Body of pancreas (tissue), 4 donors: ENCODE measurements at regions not wholly inside any gene's neighbourhood (a gene's known extent, or its start where the extent isn't known, plus 50 kb on each side); places are given as distances from the start of the nearest gene placed in this dataset.

Experiments
- ATAC-seq: fragments of 150-250 bp; one replicate; pipeline ENCODE4 v1.9.1; 2016
- DNase-seq, 4 donors: peaks; one replicate each; pipeline ENCODE4 v3.0.0-alpha.2; 2019
- H3K27ac ChIP-seq, 4 donors: fragments of 200-600 bp; sonication (generic); 1 replicate in 3 of 4; 2 replicates in 1 of 4; pipeline versions ENCODE4 v1.5.1 to v1.6.1; 2016 to 2019; ENCODE audit warnings: mild to moderate bottlenecking in 1 of 4, mixed read lengths in 1 of 4, moderate library complexity in 1 of 4
- H3K27me3 ChIP-seq, 2 donors: fragments of 200-600 bp; sonication (generic); one replicate each; pipeline ENCODE4 v1.6.0; 2016; ENCODE audit warnings: mild to moderate bottlenecking in 1 of 2
- H3K36me3 ChIP-seq, 2 donors: fragments of 200-600 bp; sonication (generic); replicated peaks in 1 of 2; 2 replicates each; pipeline ENCODE4 v1.5.1; 2016; ENCODE audit warnings: low read depth in 2 of 2; ENCODE audit not compliant: insufficient read depth in 1 of 2
- H3K4me1 ChIP-seq: fragments of 200-600 bp; sonication (generic); one replicate; pipeline ENCODE4 v1.6.0; 2016
- H3K4me3 ChIP-seq, 2 donors: fragments of 200-600 bp; sonication (generic); 1 replicate in 1 of 2; 2 replicates in 1 of 2; pipeline ENCODE4 v1.5.1; 2016 to 2019
- H3K9me3 ChIP-seq, 3 donors: fragments of 200-600 bp; sonication (generic); 1 replicate in 2 of 3; 2 replicates in 1 of 3; pipeline ENCODE4 v1.5.1; 2016
- POLR2A ChIP-seq, 3 donors: fragments of 450-650 bp; IDR thresholded peaks; one replicate each; pipeline ENCODE4 v1.6.1; 2016; ENCODE audit warnings: antibody characterized with exemption in 3 of 3, mild to moderate bottlenecking in 2 of 3
- WGBS, 2 donors: methylation state at CpG; one replicate each; pipeline ENCODE4 v1.1.5; 2017; 5-methylcytosine and 5-hydroxymethylcytosine counted together
- intact Hi-C: fragments of 100-400 bp; cut with DNase I; formaldehyde crosslinking; loops from one replicate; pipeline ENCODE4 v1.15.1; 2023
- TF ChIP-seq, protein P1 (sequence below), 7 experiments: fragments of 450-650 bp in 4 of 7; fragments of 200-600 bp in 3 of 7; sonication (generic) in 3 of 7; IDR thresholded peaks; one replicate each; pipeline ENCODE4 v1.5.1; 2016 to 2019; ENCODE audit warnings: antibody characterized with exemption in 7 of 7

DNA sequence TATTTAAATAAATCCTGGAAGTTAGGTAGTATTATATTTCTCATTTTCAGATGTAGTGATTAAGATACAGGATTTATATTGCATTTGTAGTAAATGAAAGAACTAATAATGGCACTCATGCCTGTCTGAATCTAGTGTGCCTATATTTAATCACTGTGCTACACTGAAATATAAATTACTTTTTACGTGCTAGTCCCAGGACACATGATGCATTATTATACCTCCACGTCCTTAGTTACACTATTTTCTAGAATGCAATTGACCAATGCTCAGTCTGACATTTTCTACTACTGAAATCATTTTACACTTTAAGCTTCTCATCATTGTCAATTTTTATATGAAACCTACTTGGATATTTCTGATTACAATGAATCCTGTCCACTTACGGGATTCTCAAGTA, 80.9 kb upstream of the TMEFF2 start:
- DNase-seq, result no peak
- Histone ChIP-seq H3K27me3 (no peaks in the 10 kb centered on the region), H3K4me3 (no peak overlapping the region), H3K4me1 (no peaks in the 10 kb centered on the region), H3K9me3 (no peaks in the 10 kb centered on the region), H3K36me3 (no peaks in the 10 kb centered on the region), H3K27ac (no peak overlapping the region)
- ATAC-seq, result no peak
- no peak for TF ChIP-seq POLR2A (IDR thresholded peaks at IDR 0.05)
- TF ChIP-seq, protein P1, sequence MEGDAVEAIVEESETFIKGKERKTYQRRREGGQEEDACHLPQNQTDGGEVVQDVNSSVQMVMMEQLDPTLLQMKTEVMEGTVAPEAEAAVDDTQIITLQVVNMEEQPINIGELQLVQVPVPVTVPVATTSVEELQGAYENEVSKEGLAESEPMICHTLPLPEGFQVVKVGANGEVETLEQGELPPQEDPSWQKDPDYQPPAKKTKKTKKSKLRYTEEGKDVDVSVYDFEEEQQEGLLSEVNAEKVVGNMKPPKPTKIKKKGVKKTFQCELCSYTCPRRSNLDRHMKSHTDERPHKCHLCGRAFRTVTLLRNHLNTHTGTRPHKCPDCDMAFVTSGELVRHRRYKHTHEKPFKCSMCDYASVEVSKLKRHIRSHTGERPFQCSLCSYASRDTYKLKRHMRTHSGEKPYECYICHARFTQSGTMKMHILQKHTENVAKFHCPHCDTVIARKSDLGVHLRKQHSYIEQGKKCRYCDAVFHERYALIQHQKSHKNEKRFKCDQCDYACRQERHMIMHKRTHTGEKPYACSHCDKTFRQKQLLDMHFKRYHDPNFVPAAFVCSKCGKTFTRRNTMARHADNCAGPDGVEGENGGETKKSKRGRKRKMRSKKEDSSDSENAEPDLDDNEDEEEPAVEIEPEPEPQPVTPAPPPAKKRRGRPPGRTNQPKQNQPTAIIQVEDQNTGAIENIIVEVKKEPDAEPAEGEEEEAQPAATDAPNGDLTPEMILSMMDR (IDR thresholded peaks at IDR 0.05), result no peak
- WGBS, 2 donors, result 49 to 62% methylated on average over 3 of the region's 3 CpGs
- intact Hi-C loops, result no loop called here

DNA sequence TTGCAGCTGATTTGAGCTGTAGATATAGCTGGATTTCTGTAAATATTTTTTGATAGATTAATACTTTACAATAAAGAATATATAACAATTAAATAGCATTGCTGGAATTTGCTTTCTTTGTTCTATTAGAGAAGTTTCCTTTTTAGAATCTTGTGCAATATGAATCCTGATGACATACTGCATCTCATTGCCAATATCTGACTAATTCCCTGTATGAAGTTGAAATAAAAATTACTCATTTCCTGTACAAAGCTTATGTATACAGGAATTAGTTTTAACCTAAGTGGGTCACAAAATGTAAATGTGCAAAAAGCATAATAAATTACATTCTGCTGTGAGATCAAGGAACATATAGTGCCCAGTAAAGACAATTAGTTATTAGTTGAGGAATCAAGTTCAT, 72.8 kb upstream of the TMEFF2 start:
- DNase-seq, result no peak
- H3K36me3 ChIP-seq, result no peaks in the 10 kb centered on the region
- no peak overlapping the region for H3K27ac ChIP-seq
- no peaks in the 10 kb centered on the region for H3K27me3 ChIP-seq
- H3K4me3 ChIP-seq, result no peak overlapping the region
- intact Hi-C loops, result no loop called here
- H3K9me3 ChIP-seq, result no peaks in the 10 kb centered on the region
- no peaks in the 10 kb centered on the region for H3K4me1 ChIP-seq
- no peak for TF ChIP-seq POLR2A (IDR thresholded peaks at IDR 0.05)
- TF ChIP-seq, protein P1 (IDR thresholded peaks at IDR 0.05), result no peak
- ATAC-seq, result no peak

DNA sequence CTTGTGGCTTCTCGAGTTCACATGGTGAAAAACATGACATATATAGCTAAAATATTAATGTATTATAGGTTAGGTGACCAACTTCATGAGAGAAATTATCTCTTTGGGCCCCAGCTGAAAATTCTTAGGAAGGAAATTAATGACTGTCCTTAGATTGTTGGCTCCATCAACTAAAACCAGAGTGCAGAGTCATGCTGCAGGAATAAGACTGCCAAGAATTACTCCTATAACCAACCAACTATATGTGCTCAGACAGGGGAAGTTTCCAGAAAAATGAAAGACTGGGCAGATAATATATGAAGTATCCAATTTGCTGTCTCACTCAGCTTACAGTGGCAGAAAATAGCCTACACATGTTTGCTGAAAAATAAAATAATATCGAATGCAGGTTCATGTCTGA, 71.0 kb upstream of the TMEFF2 start:
- ATAC-seq, result no peak
- no peaks in the 10 kb centered on the region for H3K4me1 ChIP-seq
- H3K9me3 ChIP-seq, result no peaks in the 10 kb centered on the region
- no peaks in the 10 kb centered on the region for H3K27me3 ChIP-seq
- TF ChIP-seq, protein P1 (IDR thresholded peaks at IDR 0.05), result no peak
- no peak for TF ChIP-seq POLR2A (IDR thresholded peaks at IDR 0.05)
- DNase-seq, result no peak
- 39 to 42% methylated on average over 2 of the region's 2 CpGs for WGBS, 2 donors
- H3K4me3 ChIP-seq, result no peak overlapping the region
- no peaks in the 10 kb centered on the region for H3K36me3 ChIP-seq
- H3K27ac ChIP-seq, result no peak overlapping the region
- intact Hi-C loops, result no loop called here

DNA sequence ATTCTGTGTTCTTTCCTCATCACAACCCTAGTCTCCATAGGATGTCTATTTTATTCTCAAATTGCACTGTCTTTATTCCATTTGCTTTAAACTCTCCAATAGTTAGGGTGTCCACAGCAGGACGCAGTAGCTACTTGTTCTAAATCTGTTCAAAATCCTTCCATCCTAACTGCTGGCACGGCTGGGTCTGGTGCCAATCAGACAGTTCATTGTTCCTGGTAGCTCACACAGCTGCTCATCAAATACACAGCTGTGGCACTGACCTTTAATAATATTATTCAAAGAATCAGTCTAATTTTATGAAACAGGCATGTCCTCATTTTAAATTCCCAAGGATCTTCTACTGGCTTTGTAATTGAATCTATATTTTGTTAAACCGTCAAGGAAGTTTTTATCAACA, 59.7 kb upstream of the TMEFF2 start:
- Histone ChIP-seq H3K4me3 (no peak overlapping the region), H3K36me3 (no peaks in the 10 kb centered on the region), H3K4me1 (no peaks in the 10 kb centered on the region), H3K9me3 (no peaks in the 10 kb centered on the region), H3K27me3 (no peaks in the 10 kb centered on the region), H3K27ac (no peak overlapping the region)
- DNase-seq (no peak), ATAC-seq (no peak)
- intact Hi-C loops, result no loop called here
- 66 to 67% methylated on average over 3 of the region's 3 CpGs for WGBS, 2 donors
- TF ChIP-seq POLR2A (IDR thresholded peaks at IDR 0.05), result no peak
- TF ChIP-seq, protein P1 (IDR thresholded peaks at IDR 0.05), result no peak

DNA sequence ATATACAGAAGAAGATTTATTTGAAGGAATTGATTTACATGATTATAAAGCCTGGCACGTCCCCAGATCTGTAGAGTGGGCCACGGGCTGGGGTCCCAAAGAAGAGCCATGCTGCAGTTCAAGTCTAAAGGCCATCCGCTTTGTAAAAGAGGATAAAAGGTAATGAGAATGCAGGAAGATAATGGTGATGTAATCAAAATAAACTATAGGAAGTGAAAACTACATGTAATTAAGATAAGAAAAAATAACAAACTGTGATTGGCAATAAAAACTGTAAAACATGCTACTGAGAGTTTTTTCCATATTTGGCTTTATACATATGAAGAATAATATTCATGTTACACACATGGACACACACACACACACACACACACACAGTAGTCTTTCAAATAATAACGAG, 59.0 kb upstream of the TMEFF2 start:
- Histone ChIP-seq H3K9me3 (no peaks in the 10 kb centered on the region), H3K36me3 (no peaks in the 10 kb centered on the region), H3K27ac (no peak overlapping the region), H3K4me1 (no peaks in the 10 kb centered on the region), H3K4me3 (no peak overlapping the region), H3K27me3 (no peaks in the 10 kb centered on the region)
- DNase-seq (no peak), ATAC-seq (no peak)
- 60 to 67% methylated on average over 4 of the region's 4 CpGs for WGBS, 2 donors
- no peak for TF ChIP-seq POLR2A (IDR thresholded peaks at IDR 0.05)
- TF ChIP-seq, protein P1 (IDR thresholded peaks at IDR 0.05), result no peak
- intact Hi-C loops, result no loop called here
